ENCODE measurements at regions not wholly inside any gene's neighbourhood (a gene's known extent, or its start where the extent isn't known, plus 50 kb on each side); places are given as distances from the start of the nearest gene placed in this dataset.

- no peak for DNase-seq (ENCODE audit: low spot score)
- no peak for TF ChIP-seq CTCF (IDR thresholded peaks at IDR 0.05)
- ATAC-seq (ENCODE audit: low FRiP score): no peak
These were observed 93.5 kb upstream of the CAMK1G start for GRCh38 chr1:209490013-209490412.

- DNase-seq (ENCODE audit: low spot score) (no peak), ATAC-seq (ENCODE audit: low FRiP score) (no peak)
- TF ChIP-seq CTCF (IDR thresholded peaks at IDR 0.05): no peak
These were observed 92.5 kb upstream of the CAMK1G start for GRCh38 chr1:209491031-209491430.

- ATAC-seq (ENCODE audit: low FRiP score) (no peak), DNase-seq (ENCODE audit: low spot score) (no peak)
These were observed 92.0 kb upstream of the CAMK1G start for GRCh38 chr1:209491496-209491895.

GRCh38 chr1:209491897-209492296 is 91.6 kb upstream of the CAMK1G start:
- ATAC-seq (ENCODE audit: low FRiP score): no peak
- DNase-seq (ENCODE audit: low spot score): no peak
- no peak for TF ChIP-seq CTCF (IDR thresholded peaks at IDR 0.05)

More at GRCh38 chr1:209491496-209491895, 92.0 kb upstream of the CAMK1G start:
- no peak for TF ChIP-seq CTCF (IDR thresholded peaks at IDR 0.05)

GRCh38 chr1:209493559-209493958 is 90.0 kb upstream of the CAMK1G start:
- no peak for TF ChIP-seq CTCF (IDR thresholded peaks at IDR 0.05)
- ATAC-seq (ENCODE audit: low FRiP score): no peak

GRCh38 chr1:209497729-209498128 is 85.8 kb upstream of the CAMK1G start:
- ATAC-seq (ENCODE audit: low FRiP score) (no peak), DNase-seq (ENCODE audit: low spot score) (no peak)
- no peak for TF ChIP-seq CTCF (IDR thresholded peaks at IDR 0.05)

More at GRCh38 chr1:209493559-209493958, 90.0 kb upstream of the CAMK1G start:
- no peak for DNase-seq (ENCODE audit: low spot score)

- ATAC-seq (ENCODE audit: low FRiP score): no peak
- no peak for DNase-seq (ENCODE audit: low spot score)
- TF ChIP-seq CTCF (IDR thresholded peaks at IDR 0.05): no peak
These were observed 82.5 kb upstream of the CAMK1G start for GRCh38 chr1:209500993-209501392.
